PC-3 (cell line): ENCODE measurements at regions not wholly inside any gene's neighbourhood (a gene's known extent, or its start where the extent isn't known, plus 50 kb on each side); places are given as distances from the start of the nearest gene placed in this dataset.

Experiments used
- ATAC-seq: fragments of 200-7000 bp; cut with Tn5 transposase; 2 replicates; pipeline ENCODE4 v1.9.1; 2020; ENCODE audit warnings: mild to moderate bottlenecking, moderate library complexity
- BruUV-seq: library from RNA; stranded (reverse); fragments of 400-500 nt; replicated peaks from 2 replicates; lab custom pipeline; 2021; lab: Mats Ljungman, UMichigan
- CTCF ChIA-PET: fragments of 300-600 bp; sonication (Branson Sonifier 250); formaldehyde crosslinking; loops from one replicate; lab custom pipeline; 2022; ENCODE audit warnings: antibody characterized with exemption; lab: Charles Lee
- POLR2A ChIA-PET: fragments of 300-600 bp; sonication (Branson Sonifier 250); formaldehyde crosslinking; loops from one replicate; lab custom pipeline; 2022; ENCODE audit warnings: antibody characterized with exemption; ENCODE audit not compliant: unreplicated experiment; lab: Charles Lee
- DNase-seq: peaks from one replicate; pipeline ENCODE4 v3.0.0-alpha.2; 2015
- H2AFZ ChIP-seq: fragments of 300-600 bp; sonication (generic); 2 replicates; pipeline ENCODE4 v1.6.0; 2016; ENCODE audit warnings: antibody characterized with exemption, low read length
- H3F3A ChIP-seq: fragments of 300-600 bp; sonication (generic); one replicate; pipeline ENCODE4 v1.6.0; 2017; ENCODE audit warnings: antibody characterized with exemption, low read length, control low read depth, mild to moderate bottlenecking; ENCODE audit not compliant: unreplicated experiment
- H3K27ac ChIP-seq: fragments of 300-600 bp; sonication (generic); 2 replicates; pipeline ENCODE4 v1.5.1; 2016; ENCODE audit warnings: mild to moderate bottlenecking, low read length
- H3K27me3 ChIP-seq: fragments of 300-600 bp; sonication (generic); 2 replicates; pipeline ENCODE4 v1.6.1; 2016; ENCODE audit warnings: low read length, mixed read lengths
- H3K36me3 ChIP-seq: fragments of 300-600 bp; sonication (generic); 2 replicates; pipeline ENCODE4 v1.6.1; 2016; ENCODE audit warnings: low read depth, mixed run types, low read length, mixed read lengths
- H3K4me1 ChIP-seq: fragments of 300-600 bp; sonication (generic); 2 replicates; pipeline ENCODE4 v1.5.1; 2016; ENCODE audit warnings: low read length; ENCODE audit not compliant: insufficient read depth
- H3K4me2 ChIP-seq: fragments of 300-600 bp; sonication (generic); 2 replicates; pipeline ENCODE4 v1.6.0; 2016; ENCODE audit warnings: low read length
- H3K4me3 ChIP-seq: fragments of 300-600 bp; sonication (generic); 2 replicates; pipeline ENCODE4 v1.5.1; 2016; ENCODE audit warnings: mild to moderate bottlenecking, low read length, mixed read lengths
- H3K79me2 ChIP-seq: fragments of 300-600 bp; sonication (generic); 2 replicates; pipeline ENCODE4 v1.6.1; 2017; ENCODE audit warnings: low read length, mixed read lengths
- H3K9ac ChIP-seq: fragments of 300-600 bp; sonication (generic); 2 replicates; pipeline ENCODE4 v1.6.0; 2016; ENCODE audit warnings: mild to moderate bottlenecking, low read length
- H3K9me2 ChIP-seq: fragments of 300-600 bp; sonication (generic); replicated peaks from 2 replicates; pipeline ENCODE4 v1.6.1; 2016; ENCODE audit warnings: mixed run types, low read length, mixed read lengths
- H3K9me3 ChIP-seq: fragments of 300-600 bp; sonication (generic); 2 replicates; pipeline ENCODE4 v1.6.1; 2016; ENCODE audit warnings: low read length, mixed read lengths
- H4K20me1 ChIP-seq: fragments of 300-600 bp; sonication (generic); 2 replicates; pipeline ENCODE4 v1.6.1; 2016; ENCODE audit warnings: low read length, mixed read lengths
- EZH2 ChIP-seq: fragments of 300-600 bp; sonication (generic); IDR thresholded peaks from one replicate; pipeline ENCODE4 v1.6.1; 2017; ENCODE audit warnings: antibody characterized with exemption, mild to moderate bottlenecking, low read length; ENCODE audit not compliant: unreplicated experiment
- EZH2phosphoT487 ChIP-seq: fragments of 300-600 bp; sonication (generic); IDR thresholded peaks from 2 replicates; pipeline ENCODE4 v1.6.1; 2018; ENCODE audit warnings: mild to moderate bottlenecking, antibody characterized with exemption, low read length, borderline replicate concordance
- intact Hi-C: fragments of 100-400 bp; cut with micrococcal nuclease; formaldehyde crosslinking; loops from 2 replicates; pipeline ENCODE4 v1.9.0; 2023
- TF ChIP-seq, protein P1 (sequence below): fragments of 300-600 bp; sonication (generic); conservative IDR thresholded peaks from 2 replicates; pipeline ENCODE4 v1.5.1; 2017; ENCODE audit warnings: antibody characterized with exemption, low read depth, mild to moderate bottlenecking, low read length

DNA sequence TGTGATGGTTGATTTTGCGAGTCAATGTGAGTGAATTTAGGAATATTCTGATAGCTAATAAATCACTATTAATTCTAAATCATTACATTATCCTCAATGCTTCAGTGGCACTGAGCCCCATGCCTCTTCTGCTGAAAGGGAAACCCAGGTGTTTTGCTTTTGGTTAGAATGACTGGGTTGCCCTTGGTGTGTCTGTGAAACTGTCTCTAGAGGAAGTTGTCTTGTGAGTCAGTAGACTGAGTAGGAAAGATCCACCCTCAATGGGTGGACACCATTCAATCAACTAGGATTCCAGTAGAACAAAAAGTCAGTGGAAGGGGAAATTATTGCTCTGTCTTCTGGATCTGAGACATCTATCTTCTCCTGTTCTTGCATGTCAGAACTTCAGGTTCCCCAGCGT, 472.4 kb downstream of the ANKRD7 start:
- Histone ChIP-seq H4K20me1 (no peaks in the 10 kb centered on the region), H3K9ac (no peak overlapping the region), H3F3A (no peaks in the 10 kb centered on the region), H3K36me3 (no peaks in the 10 kb centered on the region), H3K79me2 (no peaks in the 10 kb centered on the region), H3K27ac (no peak overlapping the region), H3K4me1 (no peaks in the 10 kb centered on the region), H3K9me2 (no peaks in the 10 kb centered on the region), H3K9me3 (no peaks in the 10 kb centered on the region), H2AFZ (no peak overlapping the region), H3K27me3 (no peaks in the 10 kb centered on the region), H3K4me3 (no peak overlapping the region), H3K4me2 (no peak overlapping the region)
- DNase-seq (no peak), ATAC-seq (no peak)
- no TSS peak for BruUV-seq
- intact Hi-C loops = no loop called here
- TF ChIP-seq, protein P1, sequence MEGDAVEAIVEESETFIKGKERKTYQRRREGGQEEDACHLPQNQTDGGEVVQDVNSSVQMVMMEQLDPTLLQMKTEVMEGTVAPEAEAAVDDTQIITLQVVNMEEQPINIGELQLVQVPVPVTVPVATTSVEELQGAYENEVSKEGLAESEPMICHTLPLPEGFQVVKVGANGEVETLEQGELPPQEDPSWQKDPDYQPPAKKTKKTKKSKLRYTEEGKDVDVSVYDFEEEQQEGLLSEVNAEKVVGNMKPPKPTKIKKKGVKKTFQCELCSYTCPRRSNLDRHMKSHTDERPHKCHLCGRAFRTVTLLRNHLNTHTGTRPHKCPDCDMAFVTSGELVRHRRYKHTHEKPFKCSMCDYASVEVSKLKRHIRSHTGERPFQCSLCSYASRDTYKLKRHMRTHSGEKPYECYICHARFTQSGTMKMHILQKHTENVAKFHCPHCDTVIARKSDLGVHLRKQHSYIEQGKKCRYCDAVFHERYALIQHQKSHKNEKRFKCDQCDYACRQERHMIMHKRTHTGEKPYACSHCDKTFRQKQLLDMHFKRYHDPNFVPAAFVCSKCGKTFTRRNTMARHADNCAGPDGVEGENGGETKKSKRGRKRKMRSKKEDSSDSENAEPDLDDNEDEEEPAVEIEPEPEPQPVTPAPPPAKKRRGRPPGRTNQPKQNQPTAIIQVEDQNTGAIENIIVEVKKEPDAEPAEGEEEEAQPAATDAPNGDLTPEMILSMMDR = no peak
- TF ChIP-seq EZH2 (no peak), EZH2phosphoT487 (no peak)
- POLR2A ChIA-PET = no interaction called here
- CTCF ChIA-PET = no interaction called here

DNA sequence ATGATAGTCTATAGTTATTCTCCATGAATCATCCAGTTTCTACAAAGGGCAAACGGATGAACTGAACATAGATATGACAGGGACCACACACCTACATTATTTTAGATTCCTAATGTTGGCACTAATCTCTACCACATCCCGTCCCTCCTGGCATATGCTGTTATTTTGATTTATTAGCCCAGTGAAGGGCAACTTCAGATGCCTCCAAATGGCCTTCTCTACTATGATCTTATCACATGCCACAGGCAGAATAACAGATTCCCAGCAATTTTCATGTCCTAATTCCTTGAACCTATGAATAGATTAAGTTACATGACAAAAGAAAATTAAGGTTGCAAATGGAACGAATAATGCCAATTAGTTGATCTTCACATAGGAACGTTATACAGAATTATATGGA, 474.7 kb downstream of the ANKRD7 start:
- intact Hi-C loops = no loop called here
- no peaks in the 10 kb centered on the region for H3K79me2 ChIP-seq
- no TSS peak for BruUV-seq

DNA sequence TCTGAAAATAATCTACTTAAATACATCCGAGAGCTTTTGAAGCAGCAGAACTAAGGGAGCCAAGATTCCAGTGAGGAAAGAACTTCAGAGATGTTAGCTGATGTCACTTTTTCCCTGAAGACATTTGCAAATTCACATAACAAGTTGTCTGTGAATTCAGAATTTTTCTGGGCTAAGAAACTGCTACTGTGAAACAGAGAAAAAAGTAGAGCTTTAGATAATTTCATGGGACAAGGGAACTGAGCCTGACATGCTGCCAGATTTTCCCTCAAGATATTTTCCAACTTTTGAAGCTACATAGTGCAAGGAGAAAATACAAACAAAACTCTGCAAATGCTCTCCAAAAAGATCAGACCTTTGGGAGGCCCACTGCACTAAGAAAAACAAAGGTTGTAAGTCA, 484.2 kb downstream of the ANKRD7 start:
- no peaks in the 10 kb centered on the region for H3F3A ChIP-seq
- DNase-seq = no peak
- no peak overlapping the region for H3K4me3 ChIP-seq
- H3K27ac ChIP-seq = no peak overlapping the region
- no TSS peak for BruUV-seq
- 0 out of 2 replicates have a peak, but pooled peaks cover 3% of the 10 kb centered on the region for H3K9me3 ChIP-seq
- POLR2A ChIA-PET = no interaction called here
- CTCF ChIA-PET = no interaction called here
- H3K79me2 ChIP-seq = no peaks in the 10 kb centered on the region
- H3K36me3 ChIP-seq = no peaks in the 10 kb centered on the region
- H3K9ac ChIP-seq = no peak overlapping the region
- H3K4me2 ChIP-seq = no peak overlapping the region
- H3K4me1 ChIP-seq = no peaks in the 10 kb centered on the region
- TF ChIP-seq EZH2 = no peak
- TF ChIP-seq EZH2phosphoT487 = no peak
- TF ChIP-seq, protein P1 = no peak
- H2AFZ ChIP-seq = no peak overlapping the region
- no peaks in the 10 kb centered on the region for H4K20me1 ChIP-seq
- no peak for ATAC-seq
- intact Hi-C loops = no loop called here
- no peaks in the 10 kb centered on the region for H3K9me2 ChIP-seq
- no peaks in the 10 kb centered on the region for H3K27me3 ChIP-seq

More for the DNA sequence above, 474.7 kb downstream of the ANKRD7 start:
- H3K4me3 ChIP-seq = no peak overlapping the region
- POLR2A ChIA-PET = no interaction called here
- no peaks in the 10 kb centered on the region for H3K27me3 ChIP-seq
- ATAC-seq (no peak), DNase-seq (no peak)
- TF ChIP-seq EZH2phosphoT487 = no peak
- TF ChIP-seq EZH2 = no peak
- TF ChIP-seq, protein P1 = no peak
- no peaks in the 10 kb centered on the region for H3K9me2 ChIP-seq
- no peak overlapping the region for H3K27ac ChIP-seq
- H3K36me3 ChIP-seq = no peaks in the 10 kb centered on the region
- no peak overlapping the region for H3K4me2 ChIP-seq
- CTCF ChIA-PET = no interaction called here
- no peak overlapping the region for H2AFZ ChIP-seq
- H3F3A ChIP-seq = no peaks in the 10 kb centered on the region
- H3K4me1 ChIP-seq = no peaks in the 10 kb centered on the region
- H3K9me3 ChIP-seq = no peaks in the 10 kb centered on the region
- H4K20me1 ChIP-seq = no peaks in the 10 kb centered on the region
- no peak overlapping the region for H3K9ac ChIP-seq
